B cell (primary cell): ENCODE measurements at regions not wholly inside any gene's neighbourhood (a gene's known extent, or its start where the extent isn't known, plus 50 kb on each side); places are given as distances from the start of the nearest gene placed in this dataset.

Experiments
- CTCF ChIP-seq: fragments of 200-600 bp; IDR thresholded peaks from one replicate; pipeline ENCODE4 v1.8.0; 2022; ENCODE audit warnings: antibody characterized with exemption, mild to moderate bottlenecking
- EZH2 ChIP-seq: IDR thresholded peaks from 2 replicates; pipeline ENCODE4 v1.6.1; 2012; ENCODE audit warnings: borderline replicate concordance, low read depth, mild to moderate bottlenecking, moderate library complexity, low read length; ENCODE audit not compliant: insufficient read depth, poor library complexity, severe bottlenecking

GRCh38 chr18:2424420-2424819 is 146.9 kb downstream of the METTL4 start:
- TF ChIP-seq EZH2 (no peak), CTCF (no peak)
